WTC11 (cell line): ENCODE measurements at regions not wholly inside any gene's neighbourhood (a gene's known extent, or its start where the extent isn't known, plus 50 kb on each side); places are given as distances from the start of the nearest gene placed in this dataset.

Experiments used
- ATAC-seq: fragments of 200-7000 bp; cut with Tn5 transposase; 2 replicates; pipeline ENCODE4 v1.10.0; 2021; ENCODE audit warnings: mild to moderate bottlenecking, moderate library complexity
- CTCF ChIA-PET: fragments of 300-600 bp; sonication (Branson Sonifier 250); formaldehyde crosslinking; loops from one replicate; lab custom pipeline; 2021; ENCODE audit warnings: antibody characterized with exemption; lab: Charles Lee
- POLR2A ChIA-PET: fragments of 350-600 bp; sonication (Branson Sonifier 250); formaldehyde crosslinking; loops from one replicate; lab custom pipeline; 2021; ENCODE audit warnings: antibody characterized with exemption; lab: Charles Lee
- DNase-seq: peaks from one replicate; pipeline ENCODE4 v3.0.0; 2021; ENCODE audit warnings: low spot score
- H3K27ac Mint-ChIP-seq: 2 replicates; pipeline ENCODE4 v1.8.0; 2021; ENCODE audit warnings: mixed read lengths
- H3K27me3 Mint-ChIP-seq: 2 replicates; pipeline ENCODE4 v1.8.0; 2021; ENCODE audit warnings: low read depth, mild to moderate bottlenecking, moderate library complexity, mixed read lengths
- H3K36me3 Mint-ChIP-seq: 2 replicates; pipeline ENCODE4 v1.8.0; 2021; ENCODE audit warnings: mixed read lengths
- H3K4me1 Mint-ChIP-seq: 2 replicates; pipeline ENCODE4 v1.8.0; 2022; ENCODE audit warnings: mixed read lengths
- H3K4me3 Mint-ChIP-seq: 2 replicates; pipeline ENCODE4 v1.8.0; 2021; ENCODE audit warnings: mild to moderate bottlenecking, moderate library complexity, mixed read lengths
- H3K9me3 Mint-ChIP-seq: 2 replicates; pipeline ENCODE4 v1.8.0; 2021; ENCODE audit warnings: mixed read lengths
- ELF4 ChIP-seq: sonication (generic); formaldehyde crosslinking; IDR thresholded peaks from 2 replicates; pipeline ENCODE4 v1.8.1; 2022; ENCODE audit warnings: low read depth, mild to moderate bottlenecking, moderate library complexity, missing genetic modification reagents
- HMGXB4 ChIP-seq: sonication (generic); formaldehyde crosslinking; IDR thresholded peaks from 2 replicates; pipeline ENCODE4 v1.8.1; 2023; ENCODE audit warnings: mild to moderate bottlenecking, moderate library complexity, missing genetic modification reagents
- IRF1 ChIP-seq: sonication (generic); formaldehyde crosslinking; IDR thresholded peaks from 2 replicates; pipeline ENCODE4 v1.8.0; 2023; ENCODE audit warnings: missing genetic modification reagents
- OVOL2 ChIP-seq: fragments of 250-450 bp; sonication (Bioruptor Pico); IDR thresholded peaks from 2 replicates; pipeline ENCODE4 v1.9.0; 2021; ENCODE audit warnings: mild to moderate bottlenecking, borderline replicate concordance
- PRRX2 ChIP-seq: fragments of 250-450 bp; sonication (Bioruptor Pico); IDR thresholded peaks from 2 replicates; pipeline ENCODE4 v1.8.0; 2021; ENCODE audit warnings: mild to moderate bottlenecking
- RELA ChIP-seq: sonication (generic); formaldehyde crosslinking; IDR thresholded peaks from 2 replicates; pipeline ENCODE4 v1.8.1; 2022; ENCODE audit warnings: missing genetic modification reagents, mild to moderate bottlenecking, borderline replicate concordance
- RORB ChIP-seq: fragments of 250-450 bp; sonication (Bioruptor Pico); IDR thresholded peaks from 2 replicates; pipeline ENCODE4 v1.9.0; 2021; ENCODE audit warnings: mild to moderate bottlenecking
- TP53 ChIP-seq: sonication (generic); formaldehyde crosslinking; IDR thresholded peaks from 2 replicates; pipeline ENCODE4 v1.8.1; 2023; ENCODE audit warnings: mild to moderate bottlenecking, missing genetic modification reagents
- ZBTB21 ChIP-seq: sonication (generic); formaldehyde crosslinking; IDR thresholded peaks from 2 replicates; pipeline ENCODE4 v1.8.1; 2023; ENCODE audit warnings: mild to moderate bottlenecking, missing genetic modification reagents, borderline replicate concordance
- ZBTB43 ChIP-seq: sonication (generic); formaldehyde crosslinking; IDR thresholded peaks from 2 replicates; pipeline ENCODE4 v1.8.1; 2023; ENCODE audit warnings: mild to moderate bottlenecking, missing genetic modification reagents
- TF ChIP-seq, protein P1 (sequence below): fragments of 250-450 bp; sonication (Bioruptor Pico); IDR thresholded peaks from 2 replicates; pipeline ENCODE4 v2.1.2; 2022; ENCODE audit warnings: mild to moderate bottlenecking, moderate library complexity
- TF ChIP-seq, protein P2 (sequence below): sonication (generic); formaldehyde crosslinking; IDR thresholded peaks from 2 replicates; pipeline ENCODE4 v1.8.1; 2022; ENCODE audit warnings: mild to moderate bottlenecking, missing genetic modification reagents, moderate library complexity, borderline replicate concordance

GRCh38 chr11:62073061-62073460 lies 50.8 kb upstream of the INCENP start:
- ATAC-seq, result no peak
- Mint-ChIP-seq H3K36me3 (no peaks in the 10 kb centered on the region), H3K27ac (no peak overlapping the region), H3K9me3 (no peaks in the 10 kb centered on the region), H3K4me3 (no peak overlapping the region), H3K4me1 (no peaks in the 10 kb centered on the region), H3K27me3 (no peaks in the 10 kb centered on the region; the same call in 1 of the 2 replicates)
- ChIA-PET POLR2A (interaction anchor here (0.6 kb wide), 1 partner anchor 38 kb away, joined by 3 read pairs; no protein-coding TSS in a partner anchor), CTCF (interaction anchor here (1.0 to 2.0 kb wide), 3 partner anchors 9 to 174 kb away, joined by 3 to 10 read pairs (median 5); no protein-coding TSS in a partner anchor)
- TF ChIP-seq, protein P1, sequence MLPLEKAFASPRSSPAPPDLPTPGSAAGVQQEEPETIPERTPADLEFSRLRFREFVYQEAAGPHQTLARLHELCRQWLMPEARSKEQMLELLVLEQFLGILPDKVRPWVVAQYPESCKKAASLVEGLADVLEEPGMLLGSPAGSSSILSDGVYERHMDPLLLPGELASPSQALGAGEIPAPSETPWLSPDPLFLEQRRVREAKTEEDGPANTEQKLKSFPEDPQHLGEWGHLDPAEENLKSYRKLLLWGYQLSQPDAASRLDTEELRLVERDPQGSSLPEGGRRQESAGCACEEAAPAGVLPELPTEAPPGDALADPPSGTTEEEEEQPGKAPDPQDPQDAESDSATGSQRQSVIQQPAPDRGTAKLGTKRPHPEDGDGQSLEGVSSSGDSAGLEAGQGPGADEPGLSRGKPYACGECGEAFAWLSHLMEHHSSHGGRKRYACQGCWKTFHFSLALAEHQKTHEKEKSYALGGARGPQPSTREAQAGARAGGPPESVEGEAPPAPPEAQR (CRISPR knock-in tag), result no peak
- TF ChIP-seq ZBTB43 (CRISPR knock-in tag), result no peak
- TF ChIP-seq RORB (CRISPR knock-in tag), result no peak
- no peak for DNase-seq

GRCh38 chr11:62071408-62071807 lies 52.4 kb upstream of the INCENP start:
- H3K27me3 Mint-ChIP-seq, result no peaks in the 10 kb centered on the region; the same call in 1 of the 2 replicates
- ChIA-PET POLR2A (no interaction called here), CTCF (interaction anchor here (2.0 to 4.0 kb wide), 2 partner anchors 10 to 173 kb away, joined by 8 to 32 read pairs; no protein-coding TSS in a partner anchor)
- no peaks in the 10 kb centered on the region for H3K36me3 Mint-ChIP-seq
- no peak for DNase-seq
- no peaks in the 10 kb centered on the region for H3K4me1 Mint-ChIP-seq
- H3K4me3 Mint-ChIP-seq, result no peak overlapping the region
- TF ChIP-seq HMGXB4, result no peak
- no peak overlapping the region for H3K27ac Mint-ChIP-seq
- H3K9me3 Mint-ChIP-seq, result no peaks in the 10 kb centered on the region
- ATAC-seq, result no peak

GRCh38 chr11:62069986-62070919 lies 53.6 kb upstream of the INCENP start:
- no peaks in the 10 kb centered on the region for H3K36me3 Mint-ChIP-seq
- no peak for TF ChIP-seq TP53 (CRISPR knock-in tag)
- TF ChIP-seq OVOL2 (CRISPR knock-in tag), result no peak
- no peak for TF ChIP-seq IRF1
- TF ChIP-seq RELA, result no peak
- TF ChIP-seq, protein P2, sequence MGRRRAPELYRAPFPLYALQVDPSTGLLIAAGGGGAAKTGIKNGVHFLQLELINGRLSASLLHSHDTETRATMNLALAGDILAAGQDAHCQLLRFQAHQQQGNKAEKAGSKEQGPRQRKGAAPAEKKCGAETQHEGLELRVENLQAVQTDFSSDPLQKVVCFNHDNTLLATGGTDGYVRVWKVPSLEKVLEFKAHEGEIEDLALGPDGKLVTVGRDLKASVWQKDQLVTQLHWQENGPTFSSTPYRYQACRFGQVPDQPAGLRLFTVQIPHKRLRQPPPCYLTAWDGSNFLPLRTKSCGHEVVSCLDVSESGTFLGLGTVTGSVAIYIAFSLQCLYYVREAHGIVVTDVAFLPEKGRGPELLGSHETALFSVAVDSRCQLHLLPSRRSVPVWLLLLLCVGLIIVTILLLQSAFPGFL, result no peak
- TF ChIP-seq ELF4 (CRISPR knock-in tag), result no peak
- TF ChIP-seq ZBTB21 (CRISPR knock-in tag), result no peak
- no peak for TF ChIP-seq PRRX2 (CRISPR knock-in tag)
- H3K27ac Mint-ChIP-seq, result no peak overlapping the region
- ChIA-PET POLR2A (interaction anchor here (1.1 kb wide), 1 partner anchor 121 kb away, joined by 7 read pairs; no protein-coding TSS in a partner anchor), CTCF (interaction anchor here (0.6 to 4.0 kb wide), 8 partner anchors 8 to 171 kb away, joined by 3 to 32 read pairs (median 6); no protein-coding TSS in a partner anchor)
- no peaks in the 10 kb centered on the region for H3K4me1 Mint-ChIP-seq
- DNase-seq (no peak), ATAC-seq (no peak)
- H3K27me3 Mint-ChIP-seq, result no peaks in the 10 kb centered on the region; the same call in 1 of the 2 replicates
- no peak overlapping the region for H3K4me3 Mint-ChIP-seq
- H3K9me3 Mint-ChIP-seq, result no peaks in the 10 kb centered on the region
